ENCODE measurements at regions not wholly inside any gene's neighbourhood (a gene's known extent, or its start where the extent isn't known, plus 50 kb on each side); places are given as distances from the start of the nearest gene placed in this dataset.
"Not testable (repeated sequence)": the region's sequence is repeated elsewhere in the genome, so short reads cannot be mapped to it uniquely, and the experiment has no call there.

GRCh38 chr13:18921063-18921462, 260.6 kb downstream of the TUBA3C start:
- dilution Hi-C loops (cut with HindIII; ENCODE audit: low sequenced_read_pairs, unreplicated experiment) (no loop called here), in situ Hi-C loops (cut with MboI; ENCODE audit: low sequenced_read_pairs) (no loop called here), intact Hi-C loops (cut with micrococcal nuclease) (no loop called here)
- Histone ChIP-seq H4K91ac (ENCODE audit: insufficient read depth, low read depth, low read length) (no peak overlapping the region), H2AK5ac (ENCODE audit: low read depth, low read length) (no peak overlapping the region), H3K9me1 (ENCODE audit: insufficient read depth, low read length) (no peaks in the 10 kb centered on the region), H4K5ac (ENCODE audit: low read depth, low read length) (no peak overlapping the region), H2AFZ (replicated peaks; ENCODE audit: low read length, poor library complexity) (no peak overlapping the region), H2BK15ac (ENCODE audit: low read depth, low read length) (no peak overlapping the region), H3K36me3 (ENCODE audit: control insufficient read depth, insufficient read depth, low read length) (no peaks in the 10 kb centered on the region), H3K27ac (ENCODE audit: insufficient read depth, low read length) (no peak overlapping the region), H2BK5ac (ENCODE audit: low read depth, low read length, poor library complexity, severe bottlenecking) (no peak overlapping the region), H2AK9ac (replicated peaks; ENCODE audit: low read depth, low read length, poor library complexity) (no peak overlapping the region), H3K4ac (ENCODE audit: low read depth, low read length) (no peak overlapping the region), H3K27me3 (ENCODE audit: control insufficient read depth, insufficient read depth, low read length) (no peaks in the 10 kb centered on the region), H3K4me2 (ENCODE audit: low read depth, low read length) (no peak overlapping the region), H3K18ac (ENCODE audit: low read depth, low read length) (no peak overlapping the region), H3K9ac (ENCODE audit: low read depth, low read length) (no peak overlapping the region), H3K4me1 (ENCODE audit: control insufficient read depth, insufficient read depth, low read length) (no peaks in the 10 kb centered on the region), H3K23ac (ENCODE audit: low read depth, low read length) (no peak overlapping the region), H3K4me3 (ENCODE audit: insufficient read depth, low read depth, low read length) (no peak overlapping the region), H2BK20ac (ENCODE audit: low read depth, low read length) (no peak overlapping the region), H3K79me1 (ENCODE audit: low read depth in 1 of 2, low read length in 2 of 2) (no peaks in the 10 kb centered on the region), H4K20me1 (ENCODE audit: insufficient read depth, low read length) (no peaks in the 10 kb centered on the region), H3K56ac (ENCODE audit: extremely low read depth, insufficient read depth, low read length) (no peak overlapping the region), H3K9me3 (ENCODE audit: control insufficient read depth, insufficient read depth, low read length) (no peaks in the 10 kb centered on the region), H3K14ac (replicated peaks; ENCODE audit: low read depth, low read length) (no peak overlapping the region), H2BK120ac (ENCODE audit: low read depth, low read length) (no peak overlapping the region), H4K8ac (ENCODE audit: low read depth in 2 of 2, low read length in 2 of 2) (no peak overlapping the region)
- TF ChIP-seq RFX5 (IDR thresholded peaks at IDR 0.05; ENCODE audit: low read depth, low read length) (no peak), ELK1 (IDR thresholded peaks at IDR 0.05; ENCODE audit: borderline replicate concordance, low read depth, low read length) (no peak), CHD1 (IDR thresholded peaks at IDR 0.05; ENCODE audit: low read depth, low read length) (no peak)
- ATAC-seq (ENCODE audit: low read depth) (no peak), DNase-seq (no peak)
- POLR2A ChIA-PET (ENCODE audit: unreplicated experiment): no interaction called here
- BruUV-seq (replicated peaks): no TSS peak
- no CpG with 5 or more reads among the region's 4 CpGs for WGBS, 2 experiments (ENCODE audit: extremely low coverage in 2 of 2, insufficient read length in 1 of 2)
- CTCF ChIA-PET: no interaction called here

- H3K4me3 ChIP-seq (ENCODE audit: insufficient read depth, low read depth, low read length); ATAC-seq (ENCODE audit: low read depth); H4K91ac ChIP-seq (ENCODE audit: insufficient read depth, low read depth, low read length); dilution Hi-C loops (cut with HindIII; ENCODE audit: low sequenced_read_pairs, unreplicated experiment); H3K23ac ChIP-seq (ENCODE audit: low read depth, low read length); H2AK9ac ChIP-seq (replicated peaks; ENCODE audit: low read depth, low read length, poor library complexity); H2AFZ ChIP-seq (replicated peaks; ENCODE audit: low read length, poor library complexity); H3K36me3 ChIP-seq (ENCODE audit: control insufficient read depth, insufficient read depth, low read length); DNase-seq; H3K14ac ChIP-seq (replicated peaks; ENCODE audit: low read depth, low read length); H3K4me1 ChIP-seq (ENCODE audit: control insufficient read depth, insufficient read depth, low read length); H2BK20ac ChIP-seq (ENCODE audit: low read depth, low read length); CTCF ChIA-PET; H3K18ac ChIP-seq (ENCODE audit: low read depth, low read length); intact Hi-C loops (cut with micrococcal nuclease); H2BK5ac ChIP-seq (ENCODE audit: low read depth, low read length, poor library complexity, severe bottlenecking); H2BK15ac ChIP-seq (ENCODE audit: low read depth, low read length); H2BK120ac ChIP-seq (ENCODE audit: low read depth, low read length); H4K20me1 ChIP-seq (ENCODE audit: insufficient read depth, low read length); H3K79me1 ChIP-seq (ENCODE audit: low read depth in 1 of 2, low read length in 2 of 2); H3K9me3 ChIP-seq (ENCODE audit: control insufficient read depth, insufficient read depth, low read length); POLR2A ChIA-PET (ENCODE audit: unreplicated experiment); in situ Hi-C loops (cut with MboI; ENCODE audit: low sequenced_read_pairs); H3K27ac ChIP-seq (ENCODE audit: insufficient read depth, low read length); H2AK5ac ChIP-seq (ENCODE audit: low read depth, low read length); H3K4ac ChIP-seq (ENCODE audit: low read depth, low read length); H3K9ac ChIP-seq (ENCODE audit: low read depth, low read length); H4K8ac ChIP-seq (ENCODE audit: low read depth in 2 of 2, low read length in 2 of 2); H3K27me3 ChIP-seq (ENCODE audit: control insufficient read depth, insufficient read depth, low read length); H3K56ac ChIP-seq (ENCODE audit: extremely low read depth, insufficient read depth, low read length); H3K4me2 ChIP-seq (ENCODE audit: low read depth, low read length); H3K9me1 ChIP-seq (ENCODE audit: insufficient read depth, low read length); BruUV-seq (replicated peaks); H4K5ac ChIP-seq (ENCODE audit: low read depth, low read length): not testable (repeated sequence)
- no CpG with 5 or more reads among the region's 12 CpGs for WGBS, 2 experiments (ENCODE audit: extremely low coverage in 2 of 2, insufficient read length in 1 of 2)
These were observed 276.5 kb downstream of the TUBA3C start for GRCh38 chr13:18905096-18905495.
